NCI-H2107 treated with DMSO at 0.1 percent for 48 hours (cell line): ENCODE measurements at regions not wholly inside any gene's neighbourhood (a gene's known extent, or its start where the extent isn't known, plus 50 kb on each side); places are given as distances from the start of the nearest gene placed in this dataset.
"Not testable (repeated sequence)": the region's sequence is repeated elsewhere in the genome, so short reads cannot be mapped to it uniquely, and the experiment has no call there.

ENCODE experiments used
- DNase-seq: peaks from one replicate; lab custom pipeline; 2025; ENCODE audit not compliant: unreplicated experiment; lab: John Stamatoyannopoulos, UW

- no peak for DNase-seq
These were observed 494.3 kb downstream of the BRINP3 start for GRCh38 chr1:189983166-189983890.

- no peak for DNase-seq
These were observed 491.1 kb downstream of the BRINP3 start for GRCh38 chr1:189986516-189986915.

GRCh38 chr1:189987509-189987908 is 490.2 kb downstream of the BRINP3 start:
- no peak for DNase-seq

GRCh38 chr1:189992856-189993255 is 484.8 kb downstream of the BRINP3 start:
- no peak for DNase-seq

GRCh38 chr1:190000365-190000872 is 477.2 kb downstream of the BRINP3 start:
- DNase-seq: no peak

GRCh38 chr1:190001187-190001586 is 476.5 kb downstream of the BRINP3 start:
- DNase-seq: no peak

GRCh38 chr1:190003376-190003775 is 474.3 kb downstream of the BRINP3 start:
- no peak for DNase-seq

GRCh38 chr1:190011585-190011984 is 466.1 kb downstream of the BRINP3 start:
- DNase-seq: no peak

GRCh38 chr1:190019151-190019550 is 458.5 kb downstream of the BRINP3 start:
- not testable (repeated sequence) for DNase-seq

GRCh38 chr1:190019717-190020116 is 457.9 kb downstream of the BRINP3 start:
- DNase-seq: no peak

- no peak for DNase-seq
These were observed 455.0 kb downstream of the BRINP3 start for GRCh38 chr1:190022709-190023108.

GRCh38 chr1:190029441-190029840 is 448.2 kb downstream of the BRINP3 start:
- no peak for DNase-seq

GRCh38 chr1:190043655-190044054 is 434.0 kb downstream of the BRINP3 start:
- no peak for DNase-seq

GRCh38 chr1:190046231-190046630 is 431.4 kb downstream of the BRINP3 start:
- DNase-seq: no peak
